ENCODE measurements at regions not wholly inside any gene's neighbourhood (a gene's known extent, or its start where the extent isn't known, plus 50 kb on each side); places are given as distances from the start of the nearest gene placed in this dataset.
"Not testable (repeated sequence)": the region's sequence is repeated elsewhere in the genome, so short reads cannot be mapped to it uniquely, and the experiment has no call there.

DNA sequence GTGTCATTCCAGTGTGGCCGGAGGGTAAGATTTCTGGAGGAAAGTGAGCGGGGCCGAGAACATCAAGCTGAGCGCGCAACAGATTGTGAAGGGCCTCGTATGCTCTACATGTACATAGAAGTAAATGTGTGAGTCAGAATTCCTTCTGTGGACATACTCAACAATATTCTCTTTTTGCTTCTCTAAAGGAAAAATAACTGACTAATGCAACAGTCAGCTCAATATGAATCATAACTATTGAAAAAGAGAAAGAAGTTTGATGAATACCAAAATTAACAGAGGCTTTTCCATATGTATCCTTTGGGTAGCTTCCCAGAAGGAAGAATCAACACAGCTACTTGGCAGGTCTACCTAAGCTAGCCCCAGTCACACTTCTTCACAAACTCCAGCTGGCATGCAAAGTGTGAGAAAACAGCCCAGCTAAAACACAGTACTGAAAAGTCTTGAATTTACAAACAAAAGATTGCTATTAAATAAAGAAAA is 87.5 kb upstream of the ZFP42 start:
- H3K4me3 ChIP-seq (ENCODE audit: low read length), result no peak overlapping the region
- ATAC-seq (no peak), DNase-seq (no peak)
- H3K9me3 ChIP-seq (ENCODE audit: control insufficient read depth, low read length), result no peaks in the 10 kb centered on the region
- 75% methylated on average over 6 of the region's 6 CpGs for WGBS
- H3K27me3 ChIP-seq (ENCODE audit: control insufficient read depth, insufficient read depth), result no peaks in the 10 kb centered on the region
- H3K4me1 ChIP-seq (ENCODE audit: control insufficient read depth, insufficient read depth, low read length), result no peaks in the 10 kb centered on the region
- intact Hi-C loops (cut with DNase I), result no loop called here
- no peak overlapping the region for H3K27ac ChIP-seq (ENCODE audit: low read length)

DNA sequence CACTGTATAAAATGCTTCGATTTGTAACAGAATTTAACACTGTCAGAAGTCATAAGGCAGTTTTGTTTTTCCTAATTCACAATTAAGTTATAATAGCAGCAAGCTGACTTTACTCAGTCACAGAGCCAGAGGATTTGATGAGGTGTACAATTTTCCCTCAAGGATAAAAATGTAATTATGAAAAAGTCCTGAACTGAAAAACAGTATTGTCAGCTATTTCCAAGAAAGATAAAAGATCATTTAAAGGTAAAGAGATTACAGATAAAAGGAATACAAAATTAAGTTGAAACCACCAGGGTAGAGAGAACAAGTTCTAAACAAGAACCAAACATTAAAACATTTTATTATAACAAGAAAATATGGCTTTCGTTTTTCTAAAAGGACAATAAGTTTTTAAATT is 86.8 kb upstream of the ZFP42 start:
- no peaks in the 10 kb centered on the region for H3K9me3 ChIP-seq (ENCODE audit: control insufficient read depth, low read length)
- H3K4me3 ChIP-seq (ENCODE audit: low read length), result no peak overlapping the region
- intact Hi-C loops (cut with DNase I), result no loop called here
- DNase-seq (no peak), ATAC-seq (no peak)
- 59% methylated on average over 2 of the region's 2 CpGs for WGBS
- H3K27ac ChIP-seq (ENCODE audit: low read length), result no peak overlapping the region
- no peaks in the 10 kb centered on the region for H3K27me3 ChIP-seq (ENCODE audit: control insufficient read depth, insufficient read depth)
- H3K4me1 ChIP-seq (ENCODE audit: control insufficient read depth, insufficient read depth, low read length), result no peaks in the 10 kb centered on the region

GRCh38 chr4:187910741-187911140 is 84.8 kb upstream of the ZFP42 start:
- no peak for ATAC-seq
- 75% methylated on average over 4 of the region's 4 CpGs for WGBS
- no peak overlapping the region for H3K4me3 ChIP-seq (ENCODE audit: low read length)
- no peaks in the 10 kb centered on the region for H3K9me3 ChIP-seq (ENCODE audit: control insufficient read depth, low read length)
- H3K27ac ChIP-seq (ENCODE audit: low read length), result no peak overlapping the region
- no peak for DNase-seq
- intact Hi-C loops (cut with DNase I), result no loop called here
- H3K4me1 ChIP-seq (ENCODE audit: control insufficient read depth, insufficient read depth, low read length), result no peaks in the 10 kb centered on the region
- H3K27me3 ChIP-seq (ENCODE audit: control insufficient read depth, insufficient read depth), result no peaks in the 10 kb centered on the region

GRCh38 chr4:187915406-187915805 is 80.2 kb upstream of the ZFP42 start:
- 85% methylated on average over 5 of the region's 5 CpGs for WGBS
- H3K27me3 ChIP-seq (ENCODE audit: control insufficient read depth, insufficient read depth); H3K4me1 ChIP-seq (ENCODE audit: control insufficient read depth, insufficient read depth, low read length); H3K4me3 ChIP-seq (ENCODE audit: low read length); H3K27ac ChIP-seq (ENCODE audit: low read length); intact Hi-C loops (cut with DNase I); ATAC-seq; H3K9me3 ChIP-seq (ENCODE audit: control insufficient read depth, low read length); DNase-seq: not testable (repeated sequence)

- Histone ChIP-seq H3K4me1 (ENCODE audit: control insufficient read depth, insufficient read depth, low read length) (no peaks in the 10 kb centered on the region), H3K4me3 (ENCODE audit: low read length) (no peak overlapping the region), H3K27me3 (ENCODE audit: control insufficient read depth, insufficient read depth) (no peaks in the 10 kb centered on the region), H3K9me3 (ENCODE audit: control insufficient read depth, low read length) (no peaks in the 10 kb centered on the region), H3K27ac (ENCODE audit: low read length) (no peak overlapping the region)
- no peak for DNase-seq
- ATAC-seq, result no peak
- WGBS, result 94% methylated on average over 3 of the region's 3 CpGs
- intact Hi-C loops (cut with DNase I), result no loop called here
Measured at GRCh38 chr4:187919966-187920365, 75.6 kb upstream of the ZFP42 start.

GRCh38 chr4:187921946-187922623 is 73.5 kb upstream of the ZFP42 start:
- ATAC-seq (no peak), DNase-seq (no peak)
- Histone ChIP-seq H3K4me1 (ENCODE audit: control insufficient read depth, insufficient read depth, low read length) (no peaks in the 10 kb centered on the region), H3K27ac (ENCODE audit: low read length) (no peak overlapping the region), H3K9me3 (ENCODE audit: control insufficient read depth, low read length) (no peaks in the 10 kb centered on the region), H3K27me3 (ENCODE audit: control insufficient read depth, insufficient read depth) (no peaks in the 10 kb centered on the region), H3K4me3 (ENCODE audit: low read length) (no peak overlapping the region)
- 54% methylated on average over 8 of the region's 8 CpGs for WGBS
- intact Hi-C loops (cut with DNase I), result no loop called here

DNA sequence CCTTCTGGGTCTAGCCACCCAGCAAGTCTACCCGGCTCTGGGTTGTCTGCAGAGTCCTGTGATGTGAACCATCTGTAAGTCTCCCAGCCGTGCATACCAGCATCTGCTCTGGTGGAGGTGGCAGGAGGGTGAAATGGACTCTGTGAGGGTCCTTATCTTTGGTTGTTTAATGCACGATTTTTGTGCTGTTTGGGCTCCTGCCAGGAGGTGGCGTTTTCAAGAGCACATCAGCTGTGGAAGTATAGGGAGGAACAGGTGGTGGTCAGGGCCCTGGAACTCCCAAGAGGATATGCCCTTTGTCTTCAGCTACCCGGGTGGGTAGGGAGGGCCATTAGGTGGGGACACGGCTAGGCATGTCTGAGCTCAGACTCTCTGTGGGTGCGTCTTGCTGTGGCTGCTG is 66.5 kb upstream of the ZFP42 start:
- Histone ChIP-seq H3K27me3 (ENCODE audit: control insufficient read depth, insufficient read depth) (no peaks in the 10 kb centered on the region), H3K27ac (ENCODE audit: low read length) (no peak overlapping the region), H3K4me1 (ENCODE audit: control insufficient read depth, insufficient read depth, low read length) (no peaks in the 10 kb centered on the region), H3K4me3 (ENCODE audit: low read length) (no peak overlapping the region), H3K9me3 (ENCODE audit: control insufficient read depth, low read length) (no peaks in the 10 kb centered on the region)
- 62% methylated on average over 7 of the region's 7 CpGs for WGBS
- intact Hi-C loops (cut with DNase I), result no loop called here
- DNase-seq (no peak), ATAC-seq (no peak)

GRCh38 chr4:187934766-187935165 is 60.8 kb upstream of the ZFP42 start:
- intact Hi-C loops (cut with DNase I), result no loop called here
- Histone ChIP-seq H3K9me3 (ENCODE audit: control insufficient read depth, low read length) (no peaks in the 10 kb centered on the region), H3K4me3 (ENCODE audit: low read length) (no peak overlapping the region), H3K4me1 (ENCODE audit: control insufficient read depth, insufficient read depth, low read length) (no peaks in the 10 kb centered on the region), H3K27me3 (ENCODE audit: control insufficient read depth, insufficient read depth) (no peaks in the 10 kb centered on the region), H3K27ac (ENCODE audit: low read length) (no peak overlapping the region)
- ATAC-seq (no peak), DNase-seq (no peak)
- 45% methylated on average over 3 of the region's 3 CpGs for WGBS

GRCh38 chr4:187937557-187937956 is 58.0 kb upstream of the ZFP42 start:
- intact Hi-C loops (cut with DNase I), result no loop called here
- peak in 1 of 3 donors; percentile 50 for DNase-seq
- WGBS, result 96% methylated on average over 25 of the region's 25 CpGs

GRCh38 chr4:187940299-187940698 is 55.3 kb upstream of the ZFP42 start:
- intact Hi-C loops (cut with DNase I), result no loop called here
- DNase-seq, result no peak
- 89% methylated on average over 8 of the region's 8 CpGs for WGBS
- Histone ChIP-seq H3K27ac (ENCODE audit: low read length) (no peak overlapping the region), H3K4me1 (ENCODE audit: control insufficient read depth, insufficient read depth, low read length) (no peaks in the 10 kb centered on the region), H3K4me3 (ENCODE audit: low read length) (no peak overlapping the region), H3K27me3 (ENCODE audit: control insufficient read depth, insufficient read depth) (no peaks in the 10 kb centered on the region), H3K9me3 (ENCODE audit: control insufficient read depth, low read length) (no peaks in the 10 kb centered on the region)
- no peak for ATAC-seq

More at GRCh38 chr4:187937557-187937956, 58.0 kb upstream of the ZFP42 start:
- Histone ChIP-seq H3K4me1 (ENCODE audit: control insufficient read depth, insufficient read depth, low read length) (no peaks in the 10 kb centered on the region), H3K4me3 (ENCODE audit: low read length) (no peak overlapping the region), H3K27ac (ENCODE audit: low read length) (no peak overlapping the region), H3K9me3 (ENCODE audit: control insufficient read depth, low read length) (no peaks in the 10 kb centered on the region), H3K27me3 (ENCODE audit: control insufficient read depth, insufficient read depth) (no peaks in the 10 kb centered on the region)
- no peak for ATAC-seq

DNA sequence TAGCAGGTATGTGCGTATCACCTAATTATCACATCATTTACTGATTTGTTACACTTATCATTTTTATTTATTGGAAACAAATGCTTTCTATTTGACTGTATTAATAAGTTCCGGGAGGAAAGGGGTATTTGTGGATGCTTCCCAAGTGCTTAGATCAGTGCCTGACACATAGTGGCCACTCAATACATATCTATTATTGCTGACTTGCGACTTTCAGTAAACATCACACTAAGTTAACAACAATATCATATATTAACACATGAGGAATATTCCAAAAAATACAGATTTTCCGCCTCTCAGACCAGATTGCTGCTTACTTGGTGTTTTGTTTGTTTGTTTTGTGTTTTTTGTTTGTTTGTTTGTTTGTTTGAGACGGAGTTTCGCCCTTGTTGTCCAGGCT is 52.6 kb upstream of the ZFP42 start:
- 94% methylated on average over 6 of the region's 6 CpGs for WGBS
- Histone ChIP-seq H3K27me3 (ENCODE audit: control insufficient read depth, insufficient read depth) (no peaks in the 10 kb centered on the region), H3K9me3 (ENCODE audit: control insufficient read depth, low read length) (no peaks in the 10 kb centered on the region), H3K27ac (ENCODE audit: low read length) (no peak overlapping the region), H3K4me3 (ENCODE audit: low read length) (no peak overlapping the region), H3K4me1 (ENCODE audit: control insufficient read depth, insufficient read depth, low read length) (no peaks in the 10 kb centered on the region)
- DNase-seq (no peak), ATAC-seq (no peak)
- intact Hi-C loops (cut with DNase I), result no loop called here

DNA sequence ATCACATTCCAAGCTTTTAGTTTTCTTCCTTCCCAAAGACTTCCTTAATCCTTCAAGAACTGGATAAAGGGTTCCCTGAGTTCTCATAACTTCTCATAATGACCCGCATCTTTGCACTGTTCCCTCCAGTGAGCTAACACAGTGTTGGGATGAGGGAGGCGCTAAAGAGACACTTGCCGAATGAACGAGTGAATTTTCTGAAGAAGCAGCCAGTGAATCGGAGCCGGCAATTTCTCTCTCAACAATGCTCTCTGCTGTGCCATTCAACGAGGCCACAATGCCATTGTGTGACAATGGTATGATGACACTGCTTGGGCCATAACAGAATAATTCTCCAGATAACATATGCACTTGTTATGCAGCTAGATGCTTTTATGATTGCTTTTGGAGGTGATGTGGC is 51.4 kb upstream of the ZFP42 start:
- intact Hi-C loops (cut with DNase I), result no loop called here
- no peaks in the 10 kb centered on the region for H3K9me3 ChIP-seq (ENCODE audit: control insufficient read depth, low read length)
- 80% methylated on average over 7 of the region's 7 CpGs for WGBS
- no peak overlapping the region for H3K27ac ChIP-seq (ENCODE audit: low read length)
- H3K4me1 ChIP-seq (ENCODE audit: control insufficient read depth, insufficient read depth, low read length), result no peaks in the 10 kb centered on the region
- no peak for ATAC-seq
- no peak overlapping the region for H3K4me3 ChIP-seq (ENCODE audit: low read length)
- H3K27me3 ChIP-seq (ENCODE audit: control insufficient read depth, insufficient read depth), result no peaks in the 10 kb centered on the region
- no peak for DNase-seq

All from right cardiac atrium (tissue), 5 donors.